ENCODE measurements at regions not wholly inside any gene's neighbourhood (a gene's known extent, or its start where the extent isn't known, plus 50 kb on each side); places are given as distances from the start of the nearest gene placed in this dataset.

DNA sequence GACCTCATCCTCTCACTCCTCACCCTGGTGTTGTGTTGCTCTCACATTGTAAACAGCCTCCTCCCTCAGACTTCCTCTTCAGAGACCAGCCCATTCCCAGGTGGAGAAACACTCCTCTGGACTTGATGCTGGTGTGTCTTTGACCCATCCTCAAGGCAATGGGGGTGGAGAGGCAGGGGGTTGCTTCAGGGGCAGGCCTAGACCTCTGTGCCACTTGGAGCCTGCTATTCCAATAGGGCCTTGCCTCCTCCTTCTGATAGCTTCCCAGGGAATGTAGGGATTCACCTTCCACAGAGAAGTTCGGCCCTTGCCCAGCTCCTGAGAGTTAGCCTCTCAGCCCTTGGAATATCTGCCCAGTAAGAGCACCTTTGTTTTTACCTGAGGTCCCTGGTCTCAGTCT is 606.6 kb upstream of the CADM1 start:
- Histone ChIP-seq H3K9ac (ENCODE audit: insufficient read depth, low read length, poor library complexity, severe bottlenecking) (no peak overlapping the region), H3K79me2 (ENCODE audit: insufficient read depth, low read length) (no peaks in the 10 kb centered on the region), H3K9me3 (replicated peaks in 1 of 2; ENCODE audit: control insufficient read depth in 1 of 2, insufficient read depth in 1 of 2, low read length in 2 of 2) (peaks cover 0 to 20% of the 10 kb centered on the region in 2 donors), H3K4me3 (replicated peaks in 1 of 3; ENCODE audit: low read depth in 2 of 3, low read length in 3 of 3) (no peak overlapping the region), H3K4me1 (ENCODE audit: control insufficient read depth in 1 of 2, insufficient read depth in 2 of 2, low read length in 2 of 2) (no peaks in the 10 kb centered on the region), H3K4me2 (replicated peaks; ENCODE audit: extremely low read depth, low read length, poor library complexity, severe bottlenecking) (no peak overlapping the region), H3K27ac (ENCODE audit: low read depth in 1 of 2, low read length in 2 of 2) (no peak overlapping the region), H4K20me1 (ENCODE audit: insufficient read depth, low read length) (no peaks in the 10 kb centered on the region), H3K27me3 (ENCODE audit: control insufficient read depth in 2 of 2, insufficient read depth in 2 of 2, low read length in 2 of 2) (no peaks in the 10 kb centered on the region), H3K36me3 (replicated peaks in 1 of 2; ENCODE audit: control insufficient read depth in 1 of 2, insufficient read depth in 2 of 2, low read length in 2 of 2) (no peaks in the 10 kb centered on the region), H2AFZ (ENCODE audit: insufficient read depth, low read depth, low read length, poor library complexity, severe bottlenecking) (no peak overlapping the region)
- no peaks in the 10 kb centered on the region for H3K4me1 Mint-ChIP-seq
- intact Hi-C loops (cut with micrococcal nuclease) = no loop called here
- H3K27me3 Mint-ChIP-seq (ENCODE audit: low read depth in 3 of 3) = peaks cover 2 to 11% (median 10%) of the 10 kb centered on the region in 3 donors
- no peak overlapping the region for H3K4me3 Mint-ChIP-seq
- no peak for DNase-seq
- H3K9me3 Mint-ChIP-seq = peaks cover 5 to 23% (median 15%) of the 10 kb centered on the region in 7 donors
- H3K36me3 Mint-ChIP-seq = no peaks in the 10 kb centered on the region
- no peak overlapping the region for H3K27ac Mint-ChIP-seq
- no CpG with 5 or more reads among the region's 1 CpG for WGBS (ENCODE audit: insufficient coverage)
- TF ChIP-seq, protein P1, sequence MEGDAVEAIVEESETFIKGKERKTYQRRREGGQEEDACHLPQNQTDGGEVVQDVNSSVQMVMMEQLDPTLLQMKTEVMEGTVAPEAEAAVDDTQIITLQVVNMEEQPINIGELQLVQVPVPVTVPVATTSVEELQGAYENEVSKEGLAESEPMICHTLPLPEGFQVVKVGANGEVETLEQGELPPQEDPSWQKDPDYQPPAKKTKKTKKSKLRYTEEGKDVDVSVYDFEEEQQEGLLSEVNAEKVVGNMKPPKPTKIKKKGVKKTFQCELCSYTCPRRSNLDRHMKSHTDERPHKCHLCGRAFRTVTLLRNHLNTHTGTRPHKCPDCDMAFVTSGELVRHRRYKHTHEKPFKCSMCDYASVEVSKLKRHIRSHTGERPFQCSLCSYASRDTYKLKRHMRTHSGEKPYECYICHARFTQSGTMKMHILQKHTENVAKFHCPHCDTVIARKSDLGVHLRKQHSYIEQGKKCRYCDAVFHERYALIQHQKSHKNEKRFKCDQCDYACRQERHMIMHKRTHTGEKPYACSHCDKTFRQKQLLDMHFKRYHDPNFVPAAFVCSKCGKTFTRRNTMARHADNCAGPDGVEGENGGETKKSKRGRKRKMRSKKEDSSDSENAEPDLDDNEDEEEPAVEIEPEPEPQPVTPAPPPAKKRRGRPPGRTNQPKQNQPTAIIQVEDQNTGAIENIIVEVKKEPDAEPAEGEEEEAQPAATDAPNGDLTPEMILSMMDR (IDR thresholded peaks at IDR 0.05) = no peak

DNA sequence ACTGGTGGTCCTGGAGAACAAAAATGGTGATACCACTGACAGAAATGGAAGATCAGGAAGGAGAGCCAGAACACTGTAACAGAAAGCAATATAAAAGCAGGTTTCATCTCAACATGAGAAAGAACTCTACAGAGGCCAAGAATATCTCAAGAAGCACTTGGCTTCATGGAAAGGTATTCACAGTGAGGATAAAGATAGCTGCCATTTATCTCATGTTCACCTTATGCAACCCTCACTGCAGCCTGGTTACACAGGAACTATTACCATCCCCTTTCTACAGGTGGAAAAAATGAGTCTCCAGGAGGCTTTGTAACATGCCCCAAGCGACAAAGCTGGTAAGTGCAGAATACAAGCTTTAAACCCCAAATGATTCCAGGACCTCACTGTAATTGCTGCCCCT is 606.1 kb upstream of the CADM1 start:
- no peaks in the 10 kb centered on the region for H3K79me2 ChIP-seq (ENCODE audit: insufficient read depth, low read length)
- WGBS (ENCODE audit: insufficient coverage) = no CpG with 5 or more reads among the region's 1 CpG
- no peaks in the 10 kb centered on the region for H3K27me3 ChIP-seq (ENCODE audit: control insufficient read depth in 2 of 2, insufficient read depth in 2 of 2, low read length in 2 of 2)
- Mint-ChIP-seq H3K9me3 (peaks cover 5 to 23% (median 15%) of the 10 kb centered on the region in 7 donors), H3K4me1 (no peaks in the 10 kb centered on the region), H3K4me3 (no peak overlapping the region), H3K36me3 (no peaks in the 10 kb centered on the region), H3K27me3 (ENCODE audit: low read depth in 3 of 3) (peaks cover 2 to 11% (median 10%) of the 10 kb centered on the region in 3 donors), H3K27ac (no peak overlapping the region)
- no peaks in the 10 kb centered on the region for H3K36me3 ChIP-seq (replicated peaks in 1 of 2; ENCODE audit: control insufficient read depth in 1 of 2, insufficient read depth in 2 of 2, low read length in 2 of 2)
- TF ChIP-seq, protein P1 (IDR thresholded peaks at IDR 0.05) = no peak
- H3K4me2 ChIP-seq (replicated peaks; ENCODE audit: extremely low read depth, low read length, poor library complexity, severe bottlenecking) = no peak overlapping the region
- no peak for DNase-seq
- no peaks in the 10 kb centered on the region for H4K20me1 ChIP-seq (ENCODE audit: insufficient read depth, low read length)
- peaks cover 0 to 20% of the 10 kb centered on the region in 2 donors for H3K9me3 ChIP-seq (replicated peaks in 1 of 2; ENCODE audit: control insufficient read depth in 1 of 2, insufficient read depth in 1 of 2, low read length in 2 of 2)
- intact Hi-C loops (cut with micrococcal nuclease) = no loop called here
- no peak overlapping the region for H2AFZ ChIP-seq (ENCODE audit: insufficient read depth, low read depth, low read length, poor library complexity, severe bottlenecking)
- no peak overlapping the region for H3K4me3 ChIP-seq (replicated peaks in 1 of 3; ENCODE audit: low read depth in 2 of 3, low read length in 3 of 3)
- H3K4me1 ChIP-seq (ENCODE audit: control insufficient read depth in 1 of 2, insufficient read depth in 2 of 2, low read length in 2 of 2) = no peaks in the 10 kb centered on the region
- no peak overlapping the region for H3K27ac ChIP-seq (ENCODE audit: low read depth in 1 of 2, low read length in 2 of 2)
- H3K9ac ChIP-seq (ENCODE audit: insufficient read depth, low read length, poor library complexity, severe bottlenecking) = no peak overlapping the region

Measured in CD14-positive monocyte (primary cell).